ENCODE measurements at regions not wholly inside any gene's neighbourhood (a gene's known extent, or its start where the extent isn't known, plus 50 kb on each side); places are given as distances from the start of the nearest gene placed in this dataset.
"Not testable (repeated sequence)": the region's sequence is repeated elsewhere in the genome, so short reads cannot be mapped to it uniquely, and the experiment has no call there.

GRCh38 chr3:13140596-13140995 is 67.4 kb upstream of the IQSEC1 start:
- Histone ChIP-seq H3K36me3 (no peaks in the 10 kb centered on the region), H3K4me1 (peaks cover 0 to 30% (median 7%) of the 10 kb centered on the region in 6 donors), H3K9me3 (no peaks in the 10 kb centered on the region), H3K27me3 (replicated peaks in 1 of 7) (peaks cover 0 to 8% (median 0%) of the 10 kb centered on the region in 7 donors), H3K4me3 (no peak overlapping the region), H3K27ac (no peak overlapping the region)
- intact Hi-C loops (cut with DNase I; ENCODE audit: low total_unique reads) = no loop called here
- no peak for TF ChIP-seq CTCF (IDR thresholded peaks at IDR 0.05 in 8 of 11, conservative IDR thresholded peaks at IDR 0.05 in 3 of 11)
- TF ChIP-seq POLR2AphosphoS5 (IDR thresholded peaks at IDR 0.05) = no peak
- TF ChIP-seq POLR2A (IDR thresholded peaks at IDR 0.05) = no peak
- 91 to 97% (median 93%) methylated on average over 6 to 7 of the region's 7 CpGs for WGBS, 5 donors
- DNase-seq = peak; percentile 49

- Histone ChIP-seq H3K27ac (no peak overlapping the region), H3K9me3 (no peaks in the 10 kb centered on the region), H3K4me3 (no peak overlapping the region), H3K27me3 (replicated peaks in 1 of 7) (peaks cover 0 to 8% (median 0%) of the 10 kb centered on the region in 7 donors), H3K4me1 (peaks cover 0 to 30% (median 7%) of the 10 kb centered on the region in 6 donors), H3K36me3 (no peaks in the 10 kb centered on the region)
- intact Hi-C loops (cut with DNase I; ENCODE audit: low total_unique reads) = no loop called here
- TF ChIP-seq CTCF (IDR thresholded peaks at IDR 0.05 in 8 of 11, conservative IDR thresholded peaks at IDR 0.05 in 3 of 11) (no peak), POLR2AphosphoS5 (IDR thresholded peaks at IDR 0.05) (no peak), POLR2A (IDR thresholded peaks at IDR 0.05) (no peak)
- peak; percentile 10 for DNase-seq
- WGBS, 5 donors = 76 to 89% (median 83%) methylated on average over 4 of the region's 4 CpGs
These were observed 66.3 kb upstream of the IQSEC1 start for GRCh38 chr3:13139471-13140065.

- H3K27ac ChIP-seq = peak overlapping the region in 2 of 8 donors; percentile 2 to 11
- no peak overlapping the region for H3K4me3 ChIP-seq
- no peaks in the 10 kb centered on the region for H3K9me3 ChIP-seq
- intact Hi-C loops (cut with DNase I; ENCODE audit: low total_unique reads) = no loop called here
- no peaks in the 10 kb centered on the region for H3K36me3 ChIP-seq
- TF ChIP-seq CTCF (IDR thresholded peaks at IDR 0.05 in 8 of 11, conservative IDR thresholded peaks at IDR 0.05 in 3 of 11) (no peak), POLR2AphosphoS5 (IDR thresholded peaks at IDR 0.05) (no peak), POLR2A (IDR thresholded peaks at IDR 0.05) (no peak)
- H3K27me3 ChIP-seq (replicated peaks in 1 of 7) = peaks cover 0 to 14% (median 0%) of the 10 kb centered on the region in 7 donors
- 50 to 80% (median 57%) methylated on average over 1 of the region's 1 CpG for WGBS, 5 donors
- H3K4me1 ChIP-seq = peaks cover 0 to 30% (median 7%) of the 10 kb centered on the region in 6 donors
- no peak for DNase-seq
These were observed 65.6 kb upstream of the IQSEC1 start for GRCh38 chr3:13138833-13139145.

GRCh38 chr3:13137941-13138832 is 65.0 kb upstream of the IQSEC1 start:
- intact Hi-C loops (cut with DNase I; ENCODE audit: low total_unique reads) = no loop called here
- peak; percentile 54 for DNase-seq
- WGBS, 5 donors = 74 to 84% (median 81%) methylated on average over 11 to 18 of the region's 18 CpGs

GRCh38 chr3:13136848-13137247 is 63.6 kb upstream of the IQSEC1 start:
- peaks cover 0 to 30% (median 7%) of the 10 kb centered on the region in 6 donors for H3K4me1 ChIP-seq
- H3K4me3 ChIP-seq; H3K27ac ChIP-seq; DNase-seq; H3K27me3 ChIP-seq (replicated peaks in 1 of 7); H3K9me3 ChIP-seq; H3K36me3 ChIP-seq; intact Hi-C loops (cut with DNase I; ENCODE audit: low total_unique reads): not testable (repeated sequence)
- WGBS, 5 donors = 87 to 99% (median 93%) methylated on average over 6 of the region's 6 CpGs

More at GRCh38 chr3:13137941-13138832, 65.0 kb upstream of the IQSEC1 start:
- Histone ChIP-seq H3K36me3 (no peaks in the 10 kb centered on the region), H3K27ac (peak overlapping the region in 2 of 8 donors; percentile 2 to 11), H3K9me3 (no peaks in the 10 kb centered on the region), H3K4me1 (peaks cover 0 to 30% (median 7%) of the 10 kb centered on the region in 6 donors), H3K4me3 (no peak overlapping the region), H3K27me3 (replicated peaks in 1 of 7) (peaks cover 0 to 14% (median 0%) of the 10 kb centered on the region in 7 donors)
- no peak for TF ChIP-seq CTCF (IDR thresholded peaks at IDR 0.05 in 8 of 11, conservative IDR thresholded peaks at IDR 0.05 in 3 of 11)
- peak in 2 of 3 donors; percentile 30 to 39 for TF ChIP-seq POLR2AphosphoS5 (IDR thresholded peaks at IDR 0.05)

Data from spleen (tissue), 11 donors.